ENCODE measurements at regions not wholly inside any gene's neighbourhood (a gene's known extent, or its start where the extent isn't known, plus 50 kb on each side); places are given as distances from the start of the nearest gene placed in this dataset.

DNA sequence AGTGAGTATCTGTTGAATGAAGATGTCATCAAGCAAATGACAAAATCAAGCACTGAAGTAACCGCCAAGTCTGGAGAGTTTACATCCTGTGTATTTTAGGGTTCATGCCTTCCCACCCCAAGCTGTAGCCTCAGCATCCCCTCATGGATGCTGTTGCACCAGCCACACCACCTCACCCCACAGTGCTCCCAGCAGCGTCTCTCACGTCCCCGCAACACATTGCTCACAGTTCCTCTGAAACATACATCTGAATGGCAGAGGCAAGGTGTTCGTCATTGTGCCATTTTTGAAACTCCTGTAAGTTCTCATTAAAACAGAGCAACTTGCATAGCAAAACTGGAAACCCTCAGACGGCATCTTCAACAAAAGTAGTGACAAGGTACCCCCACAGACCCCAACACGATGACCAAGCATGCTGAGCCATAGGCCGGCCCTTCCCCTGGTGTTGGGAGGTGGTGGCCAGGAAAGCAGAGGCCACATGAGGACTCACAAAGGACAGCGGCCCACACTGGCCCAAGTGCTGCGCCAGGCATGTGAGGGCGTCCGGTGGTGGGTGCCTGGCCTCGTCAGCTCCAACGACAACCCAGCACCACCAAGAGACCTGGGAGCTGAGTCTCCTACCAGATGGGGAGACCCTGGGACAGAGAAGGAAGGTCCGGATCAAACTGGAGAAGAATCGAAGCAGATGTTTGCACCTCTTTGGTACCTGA, 456.5 kb downstream of the EIPR1 start:
- Mint-ChIP-seq H3K27ac (no peak overlapping the region), H3K36me3 (no peaks in the 10 kb centered on the region), H3K9me3 (no peaks in the 10 kb centered on the region)
- DNase-seq (ENCODE audit: low spot score in 2 of 2) (no peak), ATAC-seq (no peak)

GRCh38 chr2:2919574-2920365, 457.8 kb downstream of the EIPR1 start:
- no peaks in the 10 kb centered on the region for H3K36me3 Mint-ChIP-seq
- H3K27ac Mint-ChIP-seq = no peak overlapping the region
- peaks cover 0 to 4% of the 10 kb centered on the region in 2 donors for H3K9me3 Mint-ChIP-seq
- DNase-seq (ENCODE audit: low spot score in 2 of 2) (no peak), ATAC-seq (no peak)

GRCh38 chr2:2919026-2919425, 458.6 kb downstream of the EIPR1 start:
- H3K36me3 Mint-ChIP-seq = no peaks in the 10 kb centered on the region
- no peak for DNase-seq (ENCODE audit: low spot score in 2 of 2)
- H3K9me3 Mint-ChIP-seq = peaks cover 0 to 4% of the 10 kb centered on the region in 2 donors
- ATAC-seq = no peak
- no peak overlapping the region for H3K27ac Mint-ChIP-seq

DNA sequence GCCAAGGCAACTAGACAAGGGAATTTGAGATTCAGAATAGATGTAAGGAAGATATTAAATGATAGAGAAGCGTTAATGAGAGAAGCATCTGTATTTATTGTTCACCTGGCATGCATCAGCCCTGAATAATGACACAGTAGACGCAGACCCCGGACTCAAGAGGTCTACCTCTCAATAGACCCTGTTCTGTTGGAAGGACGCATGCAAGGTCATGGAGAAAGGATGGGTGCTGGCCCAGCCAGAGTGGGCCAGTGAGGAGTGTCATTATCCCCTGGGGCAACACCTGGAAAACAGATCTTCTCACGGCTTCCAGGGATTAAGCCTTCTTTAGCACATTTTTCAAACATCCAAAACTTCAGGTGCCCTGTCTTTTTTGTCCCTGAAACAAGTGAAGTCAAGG, 461.0 kb downstream of the EIPR1 start:
- Mint-ChIP-seq H3K9me3 (peaks cover 0 to 4% of the 10 kb centered on the region in 2 donors), H3K36me3 (no peaks in the 10 kb centered on the region), H3K27ac (no peak overlapping the region)
- DNase-seq (ENCODE audit: low spot score in 2 of 2) = no peak
- ATAC-seq = no peak

- no peak for DNase-seq (ENCODE audit: low spot score in 2 of 2)
Measured at GRCh38 chr2:2914252-2914651, 463.4 kb downstream of the EIPR1 start.

GRCh38 chr2:2913601-2914120, 464.0 kb downstream of the EIPR1 start:
- DNase-seq (ENCODE audit: low spot score in 2 of 2) (no peak), ATAC-seq (no peak)
- Mint-ChIP-seq H3K27ac (peak overlapping the region in 1 of 2 donors; percentile 6), H3K36me3 (no peaks in the 10 kb centered on the region), H3K9me3 (peaks cover 0 to 4% of the 10 kb centered on the region in 2 donors)

More at GRCh38 chr2:2914252-2914651, 463.4 kb downstream of the EIPR1 start:
- H3K9me3 Mint-ChIP-seq = peaks cover 0 to 4% of the 10 kb centered on the region in 2 donors
- no peak overlapping the region for H3K27ac Mint-ChIP-seq
- no peak for ATAC-seq
- H3K36me3 Mint-ChIP-seq = no peaks in the 10 kb centered on the region

DNA sequence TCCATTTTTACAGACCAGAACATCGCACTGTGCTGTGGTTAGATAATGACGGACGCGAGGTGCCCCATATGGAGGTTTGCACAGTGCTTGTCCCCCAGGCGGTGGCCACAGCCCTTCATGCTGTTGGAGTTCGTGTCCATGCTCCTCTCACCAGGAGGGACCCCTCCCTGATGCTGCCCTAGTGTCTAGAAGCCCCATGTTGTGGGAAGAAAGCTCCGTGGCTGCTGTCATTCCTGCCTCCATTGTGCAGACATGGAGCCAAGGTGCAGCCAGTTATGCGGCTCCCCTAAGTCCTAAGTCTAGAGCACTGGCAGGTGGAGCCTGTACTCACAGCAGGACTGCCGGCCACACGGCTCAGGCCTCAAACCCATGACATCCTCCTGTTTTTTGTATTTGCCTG, 464.9 kb downstream of the EIPR1 start:
- ATAC-seq (no peak), DNase-seq (ENCODE audit: low spot score in 2 of 2) (no peak)
- H3K27ac Mint-ChIP-seq = no peak overlapping the region
- H3K9me3 Mint-ChIP-seq = peaks cover 0 to 4% of the 10 kb centered on the region in 2 donors
- H3K36me3 Mint-ChIP-seq = no peaks in the 10 kb centered on the region

DNA sequence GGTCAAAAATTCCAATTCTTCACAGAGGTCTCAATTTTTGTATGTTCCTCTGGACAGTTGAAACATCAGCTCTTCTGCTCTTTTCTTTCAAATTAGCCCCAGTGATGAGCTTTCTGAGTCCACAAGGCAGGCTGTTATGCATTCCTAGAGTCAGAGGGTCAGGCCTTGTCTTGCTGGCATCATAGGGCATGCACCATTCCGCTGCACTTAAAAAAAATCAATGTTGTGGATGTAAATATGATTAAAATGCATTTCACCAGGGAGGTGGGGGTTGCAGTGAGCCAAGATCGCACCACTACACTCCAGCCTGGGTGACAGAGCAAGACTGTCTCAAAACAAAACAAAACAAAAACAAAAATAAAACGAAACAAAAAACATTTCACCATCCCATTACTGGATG, 465.3 kb downstream of the EIPR1 start:
- H3K27ac Mint-ChIP-seq = no peak overlapping the region
- DNase-seq (ENCODE audit: low spot score in 2 of 2) (no peak), ATAC-seq (no peak)
- no peaks in the 10 kb centered on the region for H3K36me3 Mint-ChIP-seq
- peaks cover 0 to 6% of the 10 kb centered on the region in 2 donors for H3K9me3 Mint-ChIP-seq

- Mint-ChIP-seq H3K27ac (no peak overlapping the region), H3K9me3 (peaks cover 0 to 4% of the 10 kb centered on the region in 2 donors), H3K36me3 (no peaks in the 10 kb centered on the region)
- no peak for ATAC-seq
- no peak for DNase-seq (ENCODE audit: low spot score in 2 of 2)
Measured at GRCh38 chr2:2910259-2910658, 467.4 kb downstream of the EIPR1 start.

- Mint-ChIP-seq H3K36me3 (no peaks in the 10 kb centered on the region), H3K27ac (no peak overlapping the region), H3K9me3 (peaks cover 0 to 4% of the 10 kb centered on the region in 2 donors)
- DNase-seq (ENCODE audit: low spot score in 2 of 2) (no peak), ATAC-seq (no peak)
Measured at GRCh38 chr2:2909086-2910035, 468.3 kb downstream of the EIPR1 start.

DNA sequence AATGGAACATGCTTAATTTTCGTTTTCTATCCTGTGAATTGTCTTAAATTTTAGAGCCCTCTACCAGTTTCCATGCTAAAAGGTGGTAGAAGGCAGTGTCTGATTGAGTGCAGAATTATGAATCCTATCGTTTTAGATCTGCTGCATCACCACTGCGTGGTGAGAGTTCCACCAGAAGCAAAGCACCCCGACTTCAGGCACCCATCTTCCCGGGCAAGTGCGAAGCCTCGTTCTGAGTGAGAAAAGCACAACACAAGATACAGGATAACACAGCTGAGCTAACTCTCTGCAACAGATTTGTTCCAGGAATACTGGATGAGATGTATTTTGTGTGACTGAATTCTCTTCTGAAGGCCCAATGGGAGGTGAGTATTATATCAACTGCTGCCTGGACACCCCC, 471.5 kb downstream of the EIPR1 start:
- ATAC-seq = no peak
- Mint-ChIP-seq H3K36me3 (no peaks in the 10 kb centered on the region), H3K9me3 (peaks cover 0 to 4% of the 10 kb centered on the region in 2 donors)

DNA sequence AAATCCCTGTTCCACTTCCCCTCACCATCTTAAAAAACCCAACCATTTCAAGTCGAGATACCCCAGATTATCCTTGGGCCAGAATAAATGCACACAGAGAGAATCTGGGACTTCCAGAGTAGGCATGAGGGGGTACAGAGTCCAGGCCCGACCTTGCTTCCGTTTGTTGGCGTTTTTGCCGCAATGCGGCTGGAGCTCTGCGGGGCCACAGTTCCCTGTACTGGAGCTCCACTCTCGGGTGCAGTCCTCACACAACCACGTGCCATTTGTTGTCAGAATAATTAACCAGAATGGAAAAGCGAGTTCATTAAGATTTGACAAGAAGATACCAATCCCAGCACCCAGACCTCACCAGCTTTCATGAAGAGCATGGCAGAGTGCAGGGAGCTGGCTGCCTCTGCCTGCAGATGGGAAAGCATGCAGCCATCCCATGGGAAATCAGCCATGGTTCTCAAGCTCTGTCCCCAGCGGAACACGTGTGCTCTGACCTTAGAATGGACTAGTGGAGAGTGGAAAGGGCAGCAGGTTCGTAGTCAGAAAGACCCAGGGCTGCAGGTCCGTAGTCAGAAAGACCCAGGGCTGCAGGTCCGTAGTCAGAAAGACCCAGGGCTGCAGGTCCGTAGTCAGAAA, 472.8 kb downstream of the EIPR1 start:
- DNase-seq (ENCODE audit: low spot score in 2 of 2) (no peak), ATAC-seq (no peak)
- peak overlapping the region in 1 of 2 donors; percentile 48 for H3K27ac Mint-ChIP-seq
- H3K9me3 Mint-ChIP-seq = peaks cover 0 to 4% of the 10 kb centered on the region in 2 donors
- no peaks in the 10 kb centered on the region for H3K36me3 Mint-ChIP-seq

More for the DNA sequence above, 471.5 kb downstream of the EIPR1 start:
- no peak for DNase-seq (ENCODE audit: low spot score in 2 of 2)
- H3K27ac Mint-ChIP-seq = no peak overlapping the region

DNA sequence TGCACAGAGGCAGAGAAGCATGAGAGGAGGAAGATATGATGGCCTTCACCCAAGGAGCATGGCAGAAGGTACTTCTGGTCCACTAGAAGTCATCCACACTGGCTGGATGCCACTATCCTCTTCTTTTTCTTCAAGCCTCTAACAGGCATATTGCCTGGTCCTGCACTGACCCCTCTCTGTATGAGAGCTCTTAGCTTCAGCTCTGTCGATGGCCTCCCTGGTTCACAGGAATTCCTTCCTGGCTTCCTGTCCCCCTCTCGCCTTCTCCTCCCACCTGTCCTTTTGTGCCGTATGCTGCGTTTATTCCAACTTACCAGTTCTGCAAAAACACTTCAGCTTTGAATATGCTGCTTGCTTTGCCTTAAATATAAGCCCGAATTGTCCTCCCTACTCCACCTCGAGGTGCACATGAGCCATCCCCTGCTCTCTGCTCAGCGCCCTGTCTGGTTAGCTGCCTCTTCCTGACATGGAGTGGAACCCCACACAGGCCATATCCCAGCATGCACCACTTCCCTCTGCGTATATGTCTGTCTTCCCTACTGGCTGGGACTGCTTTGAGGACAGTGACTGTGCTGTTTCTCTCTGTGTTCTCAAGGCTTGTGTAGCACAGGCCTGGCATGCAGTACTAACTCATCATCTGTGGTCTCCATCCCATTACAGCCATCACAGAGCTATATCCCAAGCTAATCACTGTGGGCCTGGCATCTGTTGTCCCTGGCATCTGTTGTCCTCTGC, 474.9 kb downstream of the EIPR1 start:
- ATAC-seq = no peak
- DNase-seq (ENCODE audit: low spot score in 2 of 2) = no peak
- Mint-ChIP-seq H3K36me3 (no peaks in the 10 kb centered on the region), H3K9me3 (peaks cover 0 to 4% of the 10 kb centered on the region in 2 donors), H3K27ac (peak overlapping the region in 1 of 2 donors; percentile 67)

DNA sequence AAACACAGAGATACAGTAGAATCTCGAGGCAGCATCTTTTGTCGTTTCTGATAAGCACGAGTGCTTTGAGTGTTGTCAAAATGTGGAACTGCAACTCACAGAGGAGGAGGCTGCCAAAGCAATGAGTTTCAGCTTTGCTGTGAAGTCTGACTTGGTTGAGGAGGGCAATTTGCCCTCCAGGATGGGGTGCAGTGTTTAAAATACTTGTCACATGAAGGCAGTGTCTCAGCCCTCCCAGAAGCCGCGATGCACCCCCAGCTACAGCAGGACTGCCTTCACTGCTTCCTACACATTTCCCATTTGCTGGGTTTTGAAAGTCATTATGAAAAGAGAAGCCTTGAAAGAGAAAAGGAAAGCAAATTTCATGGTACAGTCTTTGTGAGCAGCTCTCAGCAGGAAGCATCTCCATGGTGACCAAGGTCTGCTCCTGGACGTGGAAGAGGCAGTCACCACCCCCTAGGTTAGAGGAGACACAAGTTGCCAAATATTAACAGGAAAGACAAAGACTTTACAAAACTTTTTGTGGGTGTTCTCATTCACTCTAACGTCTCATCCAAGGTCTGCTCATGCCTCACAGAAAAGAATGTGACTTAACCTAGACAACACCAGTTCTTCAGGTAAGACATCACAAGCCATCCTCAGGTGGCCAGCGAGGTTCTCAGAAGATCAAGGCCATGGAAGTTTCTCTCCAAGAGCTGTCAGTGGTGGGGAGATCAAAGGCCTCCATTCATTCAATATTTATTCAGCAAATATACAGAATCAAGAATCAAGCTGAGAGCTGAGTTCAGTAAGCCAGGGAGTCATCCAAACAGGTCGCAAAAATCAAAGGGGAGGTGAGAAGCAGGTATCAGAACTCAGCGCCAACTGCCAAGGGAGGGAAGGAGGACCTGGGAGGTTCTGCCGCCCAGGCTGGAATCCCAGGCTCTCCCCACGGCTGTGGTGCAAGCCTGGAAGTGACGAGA, 476.0 kb downstream of the EIPR1 start:
- DNase-seq (ENCODE audit: low spot score in 2 of 2) (no peak), ATAC-seq (peak in 1 of 2 donors; percentile 69)
- Mint-ChIP-seq H3K36me3 (no peaks in the 10 kb centered on the region), H3K27ac (peak overlapping the region in 1 of 2 donors; percentile 3), H3K9me3 (no peaks in the 10 kb centered on the region)

GRCh38 chr2:2899826-2900225, 477.8 kb downstream of the EIPR1 start:
- Mint-ChIP-seq H3K27ac (no peak overlapping the region), H3K36me3 (no peaks in the 10 kb centered on the region), H3K9me3 (no peaks in the 10 kb centered on the region)
- ATAC-seq (no peak), DNase-seq (ENCODE audit: low spot score in 2 of 2) (no peak)
